Testis (tissue), 2 donors: ENCODE measurements at regions not wholly inside any gene's neighbourhood (a gene's known extent, or its start where the extent isn't known, plus 50 kb on each side); places are given as distances from the start of the nearest gene placed in this dataset.

Experiments
- CTCF ChIP-seq, 3 experiments: fragments of 450-650 bp in 2 of 3; fragments of 200-600 bp in 1 of 3; sonication (generic) in 1 of 3; IDR thresholded peaks; one replicate each; pipeline ENCODE4 v1.5.1; 2016 to 2019; ENCODE audit warnings: antibody characterized with exemption in 3 of 3, mild to moderate bottlenecking in 2 of 3, moderate library complexity in 1 of 3
- POLR2A ChIP-seq: fragments of 450-650 bp; IDR thresholded peaks from one replicate; pipeline ENCODE4 v1.6.1; 2017; ENCODE audit warnings: antibody characterized with exemption, mild to moderate bottlenecking, moderate library complexity

GRCh38 chr1:14508613-14509012 is 89.9 kb upstream of the KAZN start:
- TF ChIP-seq CTCF (IDR thresholded peaks at IDR 0.05) = no peak
- no peak for TF ChIP-seq POLR2A
